Fibroblast of pulmonary artery (primary cell): ENCODE measurements at regions not wholly inside any gene's neighbourhood (a gene's known extent, or its start where the extent isn't known, plus 50 kb on each side); places are given as distances from the start of the nearest gene placed in this dataset.

Experiments used
- DNase-seq: peaks from one replicate; pipeline ENCODE4 v3.0.0-alpha.2; 2010; ENCODE audit warnings: low read depth
- H3K4me3 ChIP-seq: replicated peaks from 2 replicates; pipeline ENCODE4 v1.5.1; 2011; ENCODE audit warnings: low read depth, mild to moderate bottlenecking, control low read depth, low read length, moderate library complexity
- TF ChIP-seq, protein P1 (sequence below): IDR thresholded peaks from 2 replicates; pipeline ENCODE4 v1.5.1; 2011; ENCODE audit warnings: mild to moderate bottlenecking, control low read depth, low read length, inconsistent platforms; ENCODE audit errors: missing control alignments

DNA sequence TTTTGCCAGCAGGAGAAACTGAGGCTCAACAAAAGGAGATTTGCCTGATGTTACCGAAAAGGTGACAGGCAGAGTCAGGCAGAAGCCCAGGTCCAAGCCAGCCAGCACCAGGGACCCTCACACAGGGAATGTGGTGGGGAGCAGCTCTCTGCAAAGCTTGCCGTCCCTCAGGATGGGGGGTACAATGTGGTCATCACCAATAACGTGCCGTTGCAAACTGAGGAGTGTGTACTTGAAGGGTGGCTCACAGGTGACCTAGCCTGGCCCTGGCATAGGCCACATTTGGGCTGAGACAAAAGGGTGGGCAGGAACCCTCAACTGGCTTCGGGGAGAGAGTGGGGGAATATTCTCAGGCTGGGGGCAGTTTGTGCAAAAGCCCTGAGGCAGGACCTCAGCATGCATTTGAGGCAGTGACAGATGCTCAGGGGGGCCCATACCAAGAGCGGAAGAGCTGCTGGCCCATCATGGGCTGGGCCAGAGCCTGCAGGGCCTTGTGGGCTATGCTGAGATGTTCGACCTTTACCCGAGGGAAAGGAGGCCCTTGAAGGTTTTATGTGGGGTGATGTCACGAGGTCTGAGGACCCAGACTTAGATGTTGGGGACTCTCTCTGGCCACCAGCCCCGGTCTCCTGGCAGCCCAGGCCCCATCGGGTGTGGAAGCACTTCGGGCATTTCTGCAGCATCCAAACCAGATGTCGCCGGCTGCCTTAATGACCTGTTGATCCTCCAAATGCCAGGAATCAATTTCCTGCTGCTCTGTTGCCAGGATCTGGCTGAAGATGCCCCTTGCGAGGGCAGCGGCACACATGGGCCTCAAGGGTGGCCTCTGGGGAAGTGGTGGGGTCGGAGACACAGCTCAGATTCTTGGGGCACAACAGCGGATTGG is 57.4 kb upstream of the SHISAL1 start:
- H3K4me3 ChIP-seq: no peak overlapping the region
- DNase-seq: no peak
- TF ChIP-seq, protein P1, sequence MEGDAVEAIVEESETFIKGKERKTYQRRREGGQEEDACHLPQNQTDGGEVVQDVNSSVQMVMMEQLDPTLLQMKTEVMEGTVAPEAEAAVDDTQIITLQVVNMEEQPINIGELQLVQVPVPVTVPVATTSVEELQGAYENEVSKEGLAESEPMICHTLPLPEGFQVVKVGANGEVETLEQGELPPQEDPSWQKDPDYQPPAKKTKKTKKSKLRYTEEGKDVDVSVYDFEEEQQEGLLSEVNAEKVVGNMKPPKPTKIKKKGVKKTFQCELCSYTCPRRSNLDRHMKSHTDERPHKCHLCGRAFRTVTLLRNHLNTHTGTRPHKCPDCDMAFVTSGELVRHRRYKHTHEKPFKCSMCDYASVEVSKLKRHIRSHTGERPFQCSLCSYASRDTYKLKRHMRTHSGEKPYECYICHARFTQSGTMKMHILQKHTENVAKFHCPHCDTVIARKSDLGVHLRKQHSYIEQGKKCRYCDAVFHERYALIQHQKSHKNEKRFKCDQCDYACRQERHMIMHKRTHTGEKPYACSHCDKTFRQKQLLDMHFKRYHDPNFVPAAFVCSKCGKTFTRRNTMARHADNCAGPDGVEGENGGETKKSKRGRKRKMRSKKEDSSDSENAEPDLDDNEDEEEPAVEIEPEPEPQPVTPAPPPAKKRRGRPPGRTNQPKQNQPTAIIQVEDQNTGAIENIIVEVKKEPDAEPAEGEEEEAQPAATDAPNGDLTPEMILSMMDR: no peak

DNA sequence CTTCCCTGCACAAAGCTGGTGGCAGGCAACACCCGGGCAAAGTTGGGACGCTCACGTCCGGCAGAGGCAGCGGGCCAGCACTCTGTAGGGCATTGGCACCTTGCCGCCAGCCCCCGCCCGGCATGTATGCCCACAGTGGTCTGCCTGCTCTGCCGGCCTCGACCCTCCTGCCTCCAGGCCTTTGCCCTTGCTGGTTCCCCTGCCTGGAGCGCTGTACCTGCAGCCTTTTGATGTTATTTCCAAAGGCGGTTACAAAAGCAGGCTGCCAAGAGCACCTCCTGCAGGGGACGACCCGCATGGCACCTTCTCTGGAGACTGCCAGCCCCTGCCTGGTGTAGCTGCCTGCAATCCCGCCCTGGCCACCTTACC is 56.5 kb upstream of the SHISAL1 start:
- TF ChIP-seq, protein P1: peak; percentile 9
- H3K4me3 ChIP-seq: no peak overlapping the region
- DNase-seq: no peak

DNA sequence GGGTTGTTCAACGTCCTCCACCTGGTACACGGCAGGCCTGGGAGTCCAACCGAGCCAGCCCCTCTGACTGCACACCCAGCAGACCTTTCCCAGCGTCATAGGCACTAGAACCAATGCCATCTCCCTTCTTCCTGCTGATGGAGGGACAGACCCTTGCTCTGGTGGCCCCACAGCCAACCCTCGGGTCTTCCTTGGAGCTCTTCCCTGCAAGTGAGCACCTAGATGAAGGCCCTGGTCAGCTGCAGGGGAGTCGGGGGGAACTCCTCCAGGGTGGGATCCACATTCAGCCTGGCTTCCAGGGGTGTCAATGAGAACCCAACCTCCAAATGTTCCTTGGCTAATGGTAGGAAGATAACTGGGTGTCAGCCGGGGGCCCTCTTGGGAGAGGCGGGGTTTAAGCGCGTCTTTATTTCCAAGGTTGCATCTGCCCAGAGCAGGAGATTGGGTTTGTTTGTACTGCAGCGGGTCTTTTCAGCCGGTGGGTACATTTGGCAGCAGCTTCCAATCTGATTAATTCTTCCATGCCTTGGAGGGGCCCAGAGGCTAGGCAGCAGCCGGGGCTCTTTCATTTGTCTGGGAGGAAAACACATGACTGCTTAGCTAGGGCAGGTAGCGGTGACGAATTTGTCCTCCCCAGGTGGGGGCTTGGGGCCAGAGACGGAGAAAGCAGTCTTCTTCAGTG is 56.0 kb upstream of the SHISAL1 start:
- H3K4me3 ChIP-seq: no peak overlapping the region
- no peak for DNase-seq
- TF ChIP-seq, protein P1: no peak

DNA sequence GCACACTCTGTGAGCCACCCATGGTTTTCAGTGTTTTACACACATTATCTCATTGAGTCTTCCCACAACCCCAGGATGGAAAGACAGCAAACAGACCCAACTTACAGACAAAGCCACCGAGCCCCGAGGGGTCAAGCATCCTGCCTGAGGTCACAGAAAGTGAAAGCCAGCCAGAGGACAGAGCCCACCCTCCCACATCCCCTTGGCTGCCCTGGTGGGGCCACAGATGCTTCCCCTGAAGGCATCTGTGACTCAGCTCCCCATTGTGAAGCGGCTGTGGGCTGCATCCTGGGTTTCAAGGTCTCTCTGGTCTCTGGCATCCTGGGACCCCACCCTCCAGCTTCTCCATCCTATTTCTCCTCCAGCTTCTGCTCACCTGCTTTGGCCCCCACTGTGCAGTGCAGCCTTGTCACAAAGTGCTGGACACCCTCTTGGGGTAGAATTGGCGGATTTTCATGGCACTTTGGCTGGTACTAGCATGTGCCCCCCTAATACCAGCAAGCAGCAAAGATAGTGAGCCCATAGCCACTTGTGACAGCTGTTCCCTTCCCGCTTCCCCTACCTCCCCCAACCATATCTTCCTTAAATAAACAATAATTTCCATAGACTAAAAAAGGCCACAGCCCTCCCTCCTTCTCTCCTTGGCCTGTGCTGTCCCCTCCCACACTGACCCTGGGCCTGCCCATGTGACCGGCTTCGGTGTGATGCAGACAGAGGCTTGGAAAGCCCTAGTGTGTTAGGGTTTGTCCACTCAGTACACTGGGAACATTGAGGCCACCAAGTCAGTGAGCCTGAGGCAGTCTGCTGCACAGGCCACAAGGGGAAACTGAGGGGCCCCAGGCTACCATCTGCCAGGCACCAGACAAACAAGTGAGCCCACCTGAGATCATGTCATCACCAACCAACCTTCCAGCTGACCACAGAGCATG is 53.9 kb upstream of the SHISAL1 start:
- H3K4me3 ChIP-seq: no peak overlapping the region
- peak; percentile 36 for DNase-seq
- TF ChIP-seq, protein P1: no peak

DNA sequence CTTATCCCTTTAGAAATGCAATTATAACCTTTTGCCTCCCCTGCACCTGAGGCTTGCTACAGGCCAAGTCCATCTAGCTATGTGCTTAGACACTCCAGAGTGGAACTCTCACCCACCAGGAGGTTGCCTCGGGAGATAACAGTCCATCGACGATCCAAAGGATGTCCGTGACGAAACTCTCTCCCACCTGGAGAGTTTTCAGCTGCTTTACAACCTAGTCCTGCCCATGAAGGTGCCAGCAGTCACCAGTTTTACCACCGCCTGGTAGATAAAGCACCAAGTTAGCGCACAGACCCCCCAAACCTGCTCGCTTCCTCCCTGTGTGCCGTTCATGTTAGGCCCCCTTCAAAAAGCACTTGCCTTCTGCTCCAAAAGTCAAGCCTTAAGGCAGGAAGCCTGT is 53.1 kb upstream of the SHISAL1 start:
- TF ChIP-seq, protein P1: no peak
- no peak overlapping the region for H3K4me3 ChIP-seq
- DNase-seq: no peak

DNA sequence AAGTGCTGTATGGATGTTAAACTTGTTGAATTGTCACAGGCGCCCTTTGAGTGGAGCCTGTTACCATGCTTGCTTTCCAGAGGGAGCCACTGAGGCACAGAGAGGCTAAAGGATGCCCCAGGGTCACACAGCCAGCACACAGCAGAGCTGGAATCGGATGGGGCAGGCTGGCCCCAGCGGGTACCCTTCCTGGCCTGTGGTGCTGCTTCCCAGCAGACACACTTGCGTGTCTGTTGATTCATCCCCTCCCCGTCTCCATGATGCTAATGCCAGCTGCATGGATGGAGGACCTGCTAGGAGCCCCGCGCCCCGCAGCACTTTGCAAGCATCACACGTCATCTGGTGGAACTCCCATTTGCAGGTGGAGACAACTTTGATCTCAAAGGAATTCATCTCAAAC is 52.4 kb upstream of the SHISAL1 start:
- TF ChIP-seq, protein P1: no peak
- no peak for DNase-seq
- H3K4me3 ChIP-seq: no peak overlapping the region
